ENCODE measurements at regions not wholly inside any gene's neighbourhood (a gene's known extent, or its start where the extent isn't known, plus 50 kb on each side); places are given as distances from the start of the nearest gene placed in this dataset.

DNA sequence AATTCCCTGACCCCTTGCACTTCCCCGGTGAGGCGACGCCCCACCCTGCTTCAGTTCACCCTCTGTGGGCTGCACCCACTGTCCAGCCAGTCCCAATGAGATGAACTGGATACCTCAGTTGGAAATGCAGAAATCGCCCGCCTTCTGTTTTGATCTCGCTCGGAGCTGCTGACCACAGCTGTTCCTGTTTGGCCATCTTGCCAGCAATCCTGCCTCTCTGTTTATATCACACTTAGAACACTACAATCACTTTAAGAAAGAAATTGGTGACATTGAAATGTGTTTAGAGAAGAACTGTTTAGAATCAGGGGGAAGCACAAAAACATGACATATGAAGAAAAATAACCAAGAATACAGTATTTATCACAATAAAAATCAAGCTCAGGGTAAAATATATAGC is 127.5 kb upstream of the SUCLG2 start:
- no peak for DNase-seq
- TF ChIP-seq, protein P1, sequence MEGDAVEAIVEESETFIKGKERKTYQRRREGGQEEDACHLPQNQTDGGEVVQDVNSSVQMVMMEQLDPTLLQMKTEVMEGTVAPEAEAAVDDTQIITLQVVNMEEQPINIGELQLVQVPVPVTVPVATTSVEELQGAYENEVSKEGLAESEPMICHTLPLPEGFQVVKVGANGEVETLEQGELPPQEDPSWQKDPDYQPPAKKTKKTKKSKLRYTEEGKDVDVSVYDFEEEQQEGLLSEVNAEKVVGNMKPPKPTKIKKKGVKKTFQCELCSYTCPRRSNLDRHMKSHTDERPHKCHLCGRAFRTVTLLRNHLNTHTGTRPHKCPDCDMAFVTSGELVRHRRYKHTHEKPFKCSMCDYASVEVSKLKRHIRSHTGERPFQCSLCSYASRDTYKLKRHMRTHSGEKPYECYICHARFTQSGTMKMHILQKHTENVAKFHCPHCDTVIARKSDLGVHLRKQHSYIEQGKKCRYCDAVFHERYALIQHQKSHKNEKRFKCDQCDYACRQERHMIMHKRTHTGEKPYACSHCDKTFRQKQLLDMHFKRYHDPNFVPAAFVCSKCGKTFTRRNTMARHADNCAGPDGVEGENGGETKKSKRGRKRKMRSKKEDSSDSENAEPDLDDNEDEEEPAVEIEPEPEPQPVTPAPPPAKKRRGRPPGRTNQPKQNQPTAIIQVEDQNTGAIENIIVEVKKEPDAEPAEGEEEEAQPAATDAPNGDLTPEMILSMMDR (IDR thresholded peaks at IDR 0.05; ENCODE audit: low read depth, low read length): no peak
- H3K4me3 ChIP-seq (ENCODE audit: low read depth, low read length): no peak overlapping the region

GRCh38 chr3:67781218-67781617 is 126.8 kb upstream of the SUCLG2 start:
- Histone ChIP-seq H3K27ac (no peak overlapping the region), H3K9me3 (ENCODE audit: severe bottlenecking) (no peaks in the 10 kb centered on the region), H3K36me3 (no peaks in the 10 kb centered on the region), H3K4me3 (ENCODE audit: low read depth, low read length) (no peak overlapping the region), H3K27me3 (ENCODE audit: insufficient read depth, low read depth, severe bottlenecking) (no peaks in the 10 kb centered on the region)
- TF ChIP-seq, protein P1 (IDR thresholded peaks at IDR 0.05; ENCODE audit: low read depth, low read length): no peak
- no peak for DNase-seq

More for the DNA sequence above, 127.5 kb upstream of the SUCLG2 start:
- Histone ChIP-seq H3K27me3 (ENCODE audit: insufficient read depth, low read depth, severe bottlenecking) (no peaks in the 10 kb centered on the region), H3K27ac (no peak overlapping the region), H3K9me3 (ENCODE audit: severe bottlenecking) (no peaks in the 10 kb centered on the region), H3K36me3 (no peaks in the 10 kb centered on the region)

DNA sequence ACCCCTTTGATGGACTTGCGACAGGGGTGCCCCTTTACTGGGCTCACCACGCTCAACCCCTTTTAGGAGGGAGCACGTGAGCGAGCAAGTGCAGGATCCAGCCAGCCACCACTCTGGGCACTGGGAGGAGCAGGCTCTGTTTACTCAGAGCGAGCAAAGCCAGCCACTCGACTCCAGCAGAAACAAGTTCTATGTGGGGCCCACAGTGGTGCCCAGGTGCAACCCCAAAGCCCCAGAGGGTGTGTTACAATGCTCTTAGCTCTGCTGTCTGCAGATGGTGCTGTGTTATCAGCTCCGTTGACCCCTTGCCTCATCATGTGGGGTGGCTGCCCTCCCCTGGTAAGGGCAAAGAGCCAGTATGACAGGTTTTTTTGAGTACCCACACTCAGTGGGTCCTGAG is 120.3 kb upstream of the SUCLG2 start:
- no peaks in the 10 kb centered on the region for H3K27me3 ChIP-seq (ENCODE audit: insufficient read depth, low read depth, severe bottlenecking)
- no peaks in the 10 kb centered on the region for H3K36me3 ChIP-seq
- H3K9me3 ChIP-seq (ENCODE audit: severe bottlenecking): no peaks in the 10 kb centered on the region
- no peak overlapping the region for H3K27ac ChIP-seq
- H3K4me3 ChIP-seq (ENCODE audit: low read depth, low read length): no peak overlapping the region
- TF ChIP-seq, protein P1 (IDR thresholded peaks at IDR 0.05; ENCODE audit: low read depth, low read length): no peak
- DNase-seq: no peak

DNA sequence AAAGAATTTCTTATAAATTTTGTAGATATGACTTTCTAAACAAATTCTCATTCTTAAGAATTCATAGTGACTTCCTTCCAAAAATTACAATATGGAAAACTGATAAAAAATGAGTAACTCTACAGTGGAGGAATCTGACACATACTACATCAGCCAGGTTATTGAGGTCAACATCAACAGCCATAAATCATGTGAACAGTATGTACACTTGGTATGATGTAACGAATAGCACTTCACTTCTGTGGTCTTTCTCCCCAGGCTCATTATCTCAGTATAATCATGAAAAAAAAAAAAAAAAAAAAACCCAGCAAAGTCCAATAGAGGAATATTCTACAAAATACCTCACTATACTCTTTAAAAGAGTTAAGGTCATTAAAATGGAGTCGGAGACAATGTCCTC is 111.2 kb upstream of the SUCLG2 start:
- TF ChIP-seq, protein P1 (IDR thresholded peaks at IDR 0.05; ENCODE audit: low read depth, low read length): no peak
- DNase-seq: no peak
- no peak overlapping the region for H3K27ac ChIP-seq
- no peaks in the 10 kb centered on the region for H3K9me3 ChIP-seq (ENCODE audit: severe bottlenecking)
- no peaks in the 10 kb centered on the region for H3K36me3 ChIP-seq
- no peaks in the 10 kb centered on the region for H3K27me3 ChIP-seq (ENCODE audit: insufficient read depth, low read depth, severe bottlenecking)
- H3K4me3 ChIP-seq (ENCODE audit: low read depth, low read length): no peak overlapping the region

GRCh38 chr3:67745296-67745695 is 90.9 kb upstream of the SUCLG2 start:
- Histone ChIP-seq H3K27me3 (ENCODE audit: insufficient read depth, low read depth, severe bottlenecking) (no peaks in the 10 kb centered on the region), H3K27ac (no peak overlapping the region), H3K36me3 (no peaks in the 10 kb centered on the region), H3K9me3 (ENCODE audit: severe bottlenecking) (no peaks in the 10 kb centered on the region), H3K4me3 (ENCODE audit: low read depth, low read length) (no peak overlapping the region)
- no peak for DNase-seq
- TF ChIP-seq, protein P1 (IDR thresholded peaks at IDR 0.05; ENCODE audit: low read depth, low read length): no peak

GRCh38 chr3:67744699-67745098 is 90.3 kb upstream of the SUCLG2 start:
- Histone ChIP-seq H3K27ac (no peak overlapping the region), H3K4me3 (ENCODE audit: low read depth, low read length) (no peak overlapping the region), H3K9me3 (ENCODE audit: severe bottlenecking) (no peaks in the 10 kb centered on the region), H3K27me3 (ENCODE audit: insufficient read depth, low read depth, severe bottlenecking) (no peaks in the 10 kb centered on the region), H3K36me3 (no peaks in the 10 kb centered on the region)
- DNase-seq: no peak
- TF ChIP-seq, protein P1 (IDR thresholded peaks at IDR 0.05; ENCODE audit: low read depth, low read length): no peak
